HL-60 (cell line): ENCODE measurements at regions not wholly inside any gene's neighbourhood (a gene's known extent, or its start where the extent isn't known, plus 50 kb on each side); places are given as distances from the start of the nearest gene placed in this dataset.

Experiments
- GABPA ChIP-seq: IDR thresholded peaks from 2 replicates; pipeline ENCODE4 v1.6.1; 2012; ENCODE audit warnings: low read depth
- POLR2AphosphoS5 ChIP-seq: IDR thresholded peaks from 2 replicates; pipeline ENCODE4 v1.6.1; 2012; ENCODE audit warnings: low read depth
- REST ChIP-seq: IDR thresholded peaks from 2 replicates; pipeline ENCODE4 v1.6.1; 2012; ENCODE audit warnings: low read depth; ENCODE audit not compliant: insufficient replicate concordance
- TF ChIP-seq, protein P1 (sequence below): IDR thresholded peaks from one replicate; pipeline ENCODE4 v1.5.1; 2011; ENCODE audit warnings: low read length, control low read depth, inconsistent platforms; ENCODE audit not compliant: insufficient read depth

GRCh38 chr3:74124782-74125181 lies 489.7 kb downstream of the CNTN3 start:
- TF ChIP-seq, protein P1, sequence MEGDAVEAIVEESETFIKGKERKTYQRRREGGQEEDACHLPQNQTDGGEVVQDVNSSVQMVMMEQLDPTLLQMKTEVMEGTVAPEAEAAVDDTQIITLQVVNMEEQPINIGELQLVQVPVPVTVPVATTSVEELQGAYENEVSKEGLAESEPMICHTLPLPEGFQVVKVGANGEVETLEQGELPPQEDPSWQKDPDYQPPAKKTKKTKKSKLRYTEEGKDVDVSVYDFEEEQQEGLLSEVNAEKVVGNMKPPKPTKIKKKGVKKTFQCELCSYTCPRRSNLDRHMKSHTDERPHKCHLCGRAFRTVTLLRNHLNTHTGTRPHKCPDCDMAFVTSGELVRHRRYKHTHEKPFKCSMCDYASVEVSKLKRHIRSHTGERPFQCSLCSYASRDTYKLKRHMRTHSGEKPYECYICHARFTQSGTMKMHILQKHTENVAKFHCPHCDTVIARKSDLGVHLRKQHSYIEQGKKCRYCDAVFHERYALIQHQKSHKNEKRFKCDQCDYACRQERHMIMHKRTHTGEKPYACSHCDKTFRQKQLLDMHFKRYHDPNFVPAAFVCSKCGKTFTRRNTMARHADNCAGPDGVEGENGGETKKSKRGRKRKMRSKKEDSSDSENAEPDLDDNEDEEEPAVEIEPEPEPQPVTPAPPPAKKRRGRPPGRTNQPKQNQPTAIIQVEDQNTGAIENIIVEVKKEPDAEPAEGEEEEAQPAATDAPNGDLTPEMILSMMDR: no peak
- TF ChIP-seq POLR2AphosphoS5 (no peak), REST (no peak), GABPA (no peak)
